T-helper 2 cell treated with Interferon-gamma antibody and Interleukin-4, amounts not matched to agents 100 ng/mL and 5 ng/mL, for 36 hours (primary cell): ENCODE measurements at regions not wholly inside any gene's neighbourhood (a gene's known extent, or its start where the extent isn't known, plus 50 kb on each side); places are given as distances from the start of the nearest gene placed in this dataset.

ENCODE experiments used
- intact Hi-C: fragments of 100-400 bp; cut with micrococcal nuclease; formaldehyde crosslinking; loops from one replicate; pipeline ENCODE4 v1.15.1; 2023

DNA sequence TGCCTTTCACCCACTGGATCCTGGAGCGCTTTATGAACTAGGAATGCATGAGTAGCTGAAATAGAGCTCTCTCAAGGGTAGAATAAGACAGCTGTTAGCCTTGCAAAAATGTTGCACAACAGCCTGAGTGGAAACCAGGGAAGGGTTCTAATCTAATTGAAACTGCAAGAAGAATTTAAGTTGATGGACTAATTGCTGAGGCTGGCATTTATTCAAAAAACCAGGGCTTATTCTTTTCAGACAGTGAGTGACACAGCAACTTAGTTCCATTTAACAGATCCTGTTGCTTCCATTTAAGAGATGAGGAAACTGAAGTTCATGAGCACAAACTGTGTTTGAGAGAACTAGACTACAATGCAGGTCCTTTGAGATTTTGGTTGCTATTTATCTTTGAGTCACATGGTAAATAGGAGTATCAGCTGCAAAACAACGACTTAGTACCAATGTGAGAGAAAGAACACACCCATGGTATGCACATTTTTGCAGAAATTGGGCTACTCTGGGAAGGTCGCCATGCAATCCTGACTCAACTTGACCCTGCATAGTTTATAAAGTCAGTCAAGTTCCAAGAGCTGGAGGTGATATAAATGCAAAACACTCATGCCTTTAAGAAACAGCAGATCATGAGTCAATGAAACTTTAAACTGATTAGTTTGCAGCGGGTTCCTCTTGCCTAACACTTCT is 76.4 kb upstream of the PARD3B start:
- intact Hi-C loops, result no loop called here

DNA sequence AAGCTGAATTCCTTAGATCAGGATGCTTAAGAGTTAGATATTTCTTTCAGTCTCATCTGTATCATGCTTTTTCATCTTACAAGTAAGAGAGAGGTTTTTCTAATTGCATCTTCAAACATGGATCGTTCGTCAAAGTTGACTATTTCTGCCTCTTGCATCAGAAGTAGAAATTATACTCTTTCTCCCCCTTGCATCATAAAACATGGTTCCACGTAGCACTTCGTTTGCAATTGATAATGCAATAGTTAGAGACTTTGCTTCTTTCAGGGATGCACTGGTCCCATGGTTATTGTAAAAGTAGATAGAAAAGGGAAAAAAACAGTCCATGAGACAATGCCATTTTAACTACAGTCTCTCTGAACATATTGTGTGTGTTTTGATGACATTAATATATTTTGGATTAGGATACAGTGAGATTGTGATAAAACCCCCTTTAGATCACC is 75.1 kb upstream of the PARD3B start:
- intact Hi-C loops, result no loop called here

- intact Hi-C loops, result no loop called here
Measured at GRCh38 chr2:204470621-204471196, 74.6 kb upstream of the PARD3B start.

DNA sequence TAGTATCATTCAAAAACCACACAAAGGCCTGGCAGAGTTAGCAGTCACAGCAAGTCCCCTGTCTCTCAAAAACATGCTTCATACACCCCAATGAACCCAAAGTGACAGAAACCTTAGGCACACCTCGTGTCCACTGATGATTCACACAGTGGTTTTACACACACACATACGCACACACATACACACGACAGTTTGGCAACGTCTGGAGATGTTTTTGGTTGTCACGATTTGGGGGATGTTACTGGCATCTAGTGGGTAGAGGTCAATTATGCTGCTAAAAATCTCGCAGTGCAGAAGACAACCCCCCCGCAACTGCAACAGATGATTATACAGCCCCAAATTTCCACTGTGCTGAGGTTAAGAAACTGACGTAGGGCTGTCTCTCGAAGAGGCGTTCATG is 72.9 kb upstream of the PARD3B start:
- intact Hi-C loops, result no loop called here

GRCh38 chr2:204473224-204473623 is 72.1 kb upstream of the PARD3B start:
- intact Hi-C loops, result no loop called here

DNA sequence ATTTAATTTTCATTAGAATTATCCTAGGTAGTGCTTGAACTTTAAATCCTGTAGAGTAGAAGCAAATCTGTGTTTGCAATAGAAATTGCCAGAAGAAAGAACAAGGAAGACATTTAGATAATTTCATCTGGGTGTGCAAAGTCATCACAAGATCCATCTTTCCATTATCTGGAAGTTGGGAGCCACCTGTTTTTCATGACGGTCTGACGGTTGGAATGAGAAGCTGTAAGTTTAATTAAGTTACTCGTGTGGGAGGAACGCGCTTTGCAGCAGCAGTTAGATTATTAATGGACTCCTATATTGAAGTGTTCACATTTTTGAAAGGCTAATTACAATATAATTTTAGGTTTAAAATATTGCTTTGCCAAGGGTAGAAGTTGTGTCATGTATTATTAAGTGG is 69.9 kb upstream of the PARD3B start:
- intact Hi-C loops, result no loop called here

DNA sequence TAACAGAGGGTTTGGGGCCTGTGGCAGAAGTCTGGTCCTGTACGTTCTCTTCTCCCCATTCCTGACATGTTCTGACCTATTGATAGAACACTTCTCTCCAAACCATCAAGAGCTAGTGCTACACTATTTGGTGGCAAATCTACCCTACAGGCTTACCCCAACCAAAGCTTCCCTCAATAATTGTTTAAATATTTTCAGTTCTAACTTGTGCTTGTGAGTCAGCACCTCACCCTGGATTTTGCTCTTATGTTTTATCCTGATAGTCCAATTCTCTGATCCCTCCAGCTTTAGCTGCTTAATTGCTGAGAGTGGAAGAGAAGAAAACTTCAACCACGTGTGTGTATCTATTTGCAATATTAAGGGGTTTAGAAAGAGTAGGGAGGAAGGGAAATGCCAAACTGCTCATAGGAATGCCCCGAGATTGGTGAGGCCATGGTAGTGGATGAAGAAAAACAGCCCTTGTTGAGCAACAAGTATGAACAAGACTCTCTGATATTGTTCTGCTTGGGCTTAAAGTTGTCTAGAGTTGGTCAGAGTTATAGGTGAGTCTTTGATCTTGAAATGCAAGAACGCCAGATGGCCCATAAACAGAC is 67.8 kb upstream of the PARD3B start:
- intact Hi-C loops, result no loop called here

DNA sequence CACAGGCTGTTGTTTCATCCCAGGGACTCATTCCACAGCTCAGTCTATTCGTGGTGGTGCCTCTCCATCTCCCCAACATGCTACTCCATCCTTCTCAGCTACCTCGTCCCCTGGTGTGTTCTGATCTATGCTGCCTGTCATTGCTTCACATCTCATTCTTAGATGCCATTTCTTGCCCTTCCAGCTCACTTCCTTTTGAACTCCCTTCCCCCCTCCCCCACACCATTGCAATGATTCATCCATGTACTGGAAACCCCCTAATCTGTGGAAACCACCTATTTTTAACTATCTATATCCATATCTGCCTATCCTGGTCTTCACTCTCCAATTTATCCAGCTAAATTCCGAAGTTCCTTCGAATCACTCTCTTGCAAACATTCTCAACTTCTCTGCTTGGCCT is 65.7 kb upstream of the PARD3B start:
- intact Hi-C loops, result no loop called here

DNA sequence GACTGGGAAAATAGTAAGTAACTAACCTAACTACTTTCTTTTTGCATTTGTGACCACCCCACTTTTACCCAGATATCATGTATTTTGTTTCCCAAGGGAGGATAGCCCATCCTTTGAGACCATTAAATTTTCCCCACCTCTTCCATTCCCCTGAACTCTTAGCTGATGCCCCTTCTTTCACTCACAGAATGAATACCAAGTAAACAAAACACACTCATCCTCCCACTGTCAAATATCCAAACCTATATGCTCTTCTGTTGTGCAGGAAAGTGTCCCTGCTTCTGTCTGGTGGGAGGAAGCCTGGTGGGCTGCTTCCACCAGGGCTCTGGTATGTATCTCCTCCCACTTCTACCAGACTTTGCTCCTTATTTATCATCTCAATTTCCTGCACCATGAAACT is 64.6 kb upstream of the PARD3B start:
- intact Hi-C loops, result no loop called here

GRCh38 chr2:204483608-204484081 is 61.6 kb upstream of the PARD3B start:
- intact Hi-C loops, result no loop called here

GRCh38 chr2:204486321-204486720 is 59.0 kb upstream of the PARD3B start:
- intact Hi-C loops, result no loop called here

DNA sequence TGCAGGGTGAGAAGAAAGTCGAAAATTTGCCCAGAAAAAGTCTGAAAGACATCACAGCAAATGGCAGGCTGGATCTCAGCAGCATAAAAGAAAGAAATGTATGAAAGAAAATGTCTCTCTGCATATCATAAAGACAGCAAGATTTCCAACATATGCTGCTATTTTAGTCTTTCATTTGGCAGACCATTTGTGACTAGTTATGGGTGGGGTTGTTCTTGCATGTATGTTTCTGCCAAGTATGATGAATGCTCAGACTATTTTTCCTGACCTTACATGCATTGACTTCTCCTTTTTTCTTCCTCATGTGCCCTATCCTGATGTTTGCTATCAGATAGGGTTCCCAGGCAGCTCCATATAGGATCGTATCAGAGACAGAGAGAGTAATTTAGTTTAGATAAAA is 58.5 kb upstream of the PARD3B start:
- intact Hi-C loops, result no loop called here

DNA sequence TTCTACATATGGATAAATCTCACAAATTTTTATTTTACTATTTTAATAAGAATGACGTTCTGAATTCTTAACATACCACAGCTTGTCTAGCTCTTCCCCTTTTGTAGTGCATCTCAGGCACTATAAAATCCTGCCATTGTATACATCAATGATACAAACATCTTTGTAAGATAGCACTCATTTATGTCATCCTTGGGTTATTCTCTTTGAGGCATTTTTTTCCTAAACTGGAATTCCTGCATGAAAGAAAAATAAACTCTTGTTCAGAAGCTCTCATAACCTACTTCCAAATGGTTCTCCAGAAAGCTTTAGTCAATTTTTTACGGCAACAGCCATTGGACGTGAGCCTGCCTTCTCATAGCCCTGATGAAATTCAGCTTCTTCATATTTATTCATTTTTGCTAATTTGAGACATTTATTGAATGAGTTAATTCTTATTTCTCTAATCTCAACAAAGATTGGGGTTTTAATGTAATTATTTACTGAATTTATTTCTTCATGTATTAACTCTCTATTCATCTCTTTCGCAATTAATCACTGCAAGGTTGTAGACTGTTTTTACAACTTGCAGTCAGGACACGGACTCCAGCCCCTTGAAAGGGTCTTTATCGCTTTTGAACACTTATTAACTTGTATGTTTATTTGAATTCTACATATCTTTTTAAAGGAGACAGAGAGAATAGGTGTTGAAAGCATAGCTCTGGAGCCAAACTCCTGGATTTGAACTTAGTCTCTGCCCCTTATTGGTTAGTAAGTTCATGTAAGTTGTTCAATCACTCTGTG is 57.6 kb upstream of the PARD3B start:
- intact Hi-C loops, result no loop called here

GRCh38 chr2:204491528-204491927 is 53.7 kb upstream of the PARD3B start:
- intact Hi-C loops, result no loop called here

DNA sequence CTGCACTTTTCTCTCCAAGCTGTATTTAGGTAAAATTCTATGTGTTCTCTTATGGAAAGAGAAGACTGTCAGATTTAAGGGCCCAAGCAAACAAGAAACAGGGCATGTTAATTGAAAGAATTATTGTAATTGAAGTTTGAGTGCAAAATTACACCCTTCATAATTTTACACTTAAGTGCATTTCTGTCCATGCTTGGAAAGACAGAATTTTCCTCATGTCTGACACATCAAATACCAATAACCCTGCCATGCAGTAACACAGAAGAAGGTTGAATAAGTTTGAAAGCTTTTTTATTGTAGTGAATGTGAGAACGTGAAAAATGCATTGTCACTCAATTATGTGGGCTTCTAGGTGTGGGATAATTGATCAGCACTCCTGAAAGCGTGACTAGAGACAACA is 52.9 kb upstream of the PARD3B start:
- intact Hi-C loops, result no loop called here

GRCh38 chr2:204494681-204495080 is 50.6 kb upstream of the PARD3B start:
- intact Hi-C loops, result no loop called here

- intact Hi-C loops, result no loop called here
Measured at GRCh38 chr2:204495381-204495780, 49.9 kb upstream of the PARD3B start.
